Endothelial cell of umbilical vein (primary cell): ENCODE measurements at regions not wholly inside any gene's neighbourhood (a gene's known extent, or its start where the extent isn't known, plus 50 kb on each side); places are given as distances from the start of the nearest gene placed in this dataset.
A peak's percentile ranks its signal among the peaks of the same experiment; 100 is the strongest.

Source experiments
- BruUV-seq: library from RNA; stranded (reverse); fragments of 400-500 nt; replicated peaks from 2 replicates; lab custom pipeline; 2021; lab: Mats Ljungman, UMichigan
- CTCF ChIA-PET: fragments of 300-600, 350-600 bp; sonication (Branson Sonifier 250); formaldehyde crosslinking; loops from one replicate; lab custom pipeline; 2021; ENCODE audit warnings: antibody characterized with exemption, inconsistent platforms; lab: Charles Lee
- POLR2A ChIA-PET: fragments of 300-600, 350-600 bp; sonication (Branson Sonifier 250); formaldehyde crosslinking; loops from one replicate; lab custom pipeline; 2021; ENCODE audit warnings: antibody characterized with exemption, inconsistent platforms; lab: Charles Lee
- DNase-seq: peaks from one replicate; pipeline ENCODE4 v3.0.0-alpha.2; 2011; ENCODE audit warnings: low read depth, low spot score
- FAIRE-seq: peaks from 2 replicates; lab custom pipeline; 2011; peaks lifted over from hg19 to GRCh38; lab: Jason Lieb, UNC
- H2AFZ ChIP-seq: 2 replicates; pipeline ENCODE4 v1.6.0; 2012; ENCODE audit warnings: low read depth, low read length, control low read depth, inconsistent platforms
- H3K27ac ChIP-seq: 2 replicates; pipeline ENCODE4 v1.5.1; 2011; ENCODE audit warnings: low read depth, mild to moderate bottlenecking, control low read depth, low read length, moderate library complexity; ENCODE audit not compliant: insufficient read depth
- H3K27me3 ChIP-seq, 2 experiments: 2 replicates each; pipeline versions ENCODE4 v1.6.0 to v1.6.1; 2011; ENCODE audit warnings: low read length in 2 of 2, mixed read lengths in 1 of 2; ENCODE audit not compliant: control insufficient read depth in 2 of 2, insufficient read depth in 2 of 2
- H3K36me3 ChIP-seq, 2 experiments: 2 replicates in 1 of 2; 3 replicates in 1 of 2; pipeline ENCODE4 v1.5.1; 2011; ENCODE audit warnings: low read length in 2 of 2, mild to moderate bottlenecking in 1 of 2, moderate library complexity in 1 of 2; ENCODE audit not compliant: control insufficient read depth in 2 of 2, insufficient read depth in 2 of 2; ENCODE audit errors: extremely low read depth in 1 of 2
- H3K4me1 ChIP-seq: 3 replicates; pipeline ENCODE4 v1.5.1; 2011; ENCODE audit warnings: mild to moderate bottlenecking, low read length; ENCODE audit not compliant: control insufficient read depth, insufficient read depth; ENCODE audit errors: extremely low read depth
- H3K4me2 ChIP-seq: 2 replicates; pipeline ENCODE4 v1.6.1; 2011; ENCODE audit warnings: low read length, control low read depth, mixed read lengths; ENCODE audit not compliant: insufficient read depth
- H3K4me3 ChIP-seq, 3 experiments: fragments of 200-600 bp in 1 of 3; sonication (generic), shearing (Covaris generic) in 1 of 3; replicated peaks in 1 of 3; 2 replicates each; pipeline ENCODE4 v1.5.1; 2011 to 2016; ENCODE audit warnings: control low read depth in 3 of 3, low read length in 3 of 3, mild to moderate bottlenecking in 2 of 3, inconsistent platforms in 1 of 3, low read depth in 1 of 3, moderate library complexity in 1 of 3; ENCODE audit not compliant: insufficient read depth in 1 of 3
- H3K79me2 ChIP-seq: 2 replicates; pipeline ENCODE4 v1.6.0; 2012; ENCODE audit warnings: low read length, inconsistent platforms; ENCODE audit not compliant: control insufficient read depth, insufficient read depth
- H3K9ac ChIP-seq: replicated peaks from 2 replicates; pipeline ENCODE3; 2011; ENCODE audit warnings: low read length, control low read depth; ENCODE audit not compliant: insufficient read depth; ENCODE audit errors: extremely low read depth
- H3K9me1 ChIP-seq: replicated peaks from 3 replicates; pipeline ENCODE4 v1.6.0; 2011; ENCODE audit warnings: mild to moderate bottlenecking, low read length; ENCODE audit not compliant: control insufficient read depth, insufficient read depth; ENCODE audit errors: extremely low read depth
- H3K9me3 ChIP-seq: replicated peaks from 2 replicates; pipeline ENCODE4 v1.5.1; 2012; ENCODE audit warnings: low read length, inconsistent platforms; ENCODE audit not compliant: control insufficient read depth, insufficient read depth
- H4K20me1 ChIP-seq: replicated peaks from 2 replicates; pipeline ENCODE3; 2011; ENCODE audit warnings: mild to moderate bottlenecking, low read length; ENCODE audit not compliant: control insufficient read depth, insufficient read depth; ENCODE audit errors: extremely low read depth
- CTCF ChIP-seq, 2 donors: IDR thresholded peaks; 1 replicate in 1 of 2; 2 replicates in 1 of 2; pipeline ENCODE4 v1.5.1; 2011; ENCODE audit warnings: low read length in 2 of 2, mild to moderate bottlenecking in 2 of 2, moderate library complexity in 2 of 2, control low read depth in 1 of 2, inconsistent platforms in 1 of 2, low read depth in 1 of 2; ENCODE audit not compliant: insufficient read depth in 1 of 2; ENCODE audit errors: extremely low read depth in 1 of 2
- EZH2 ChIP-seq: IDR thresholded peaks from 2 replicates; pipeline ENCODE4 v1.6.1; 2012; ENCODE audit warnings: borderline replicate concordance, low read depth, mild to moderate bottlenecking, moderate library complexity, low read length, inconsistent platforms; ENCODE audit not compliant: severe bottlenecking
- FOS ChIP-seq: IDR thresholded peaks from 2 replicates; pipeline ENCODE4 v1.6.1; 2011; ENCODE audit warnings: mild to moderate bottlenecking, low read length, moderate library complexity, borderline replicate concordance; ENCODE audit not compliant: insufficient read depth
- GATA2 ChIP-seq: IDR thresholded peaks from 2 replicates; pipeline ENCODE4 v1.7.0; 2011; ENCODE audit warnings: low read depth, mild to moderate bottlenecking, moderate library complexity, mixed read lengths, low read length; ENCODE audit not compliant: insufficient read length, insufficient read depth
- JUN ChIP-seq: IDR thresholded peaks from 2 replicates; pipeline ENCODE4 v1.6.1; 2011; ENCODE audit warnings: borderline replicate concordance, low read depth; ENCODE audit not compliant: insufficient read length, insufficient read depth
- MAX ChIP-seq: IDR thresholded peaks from 2 replicates; pipeline ENCODE4 v1.6.1; 2011; ENCODE audit not compliant: insufficient read depth, insufficient read length
- MYC ChIP-seq: IDR thresholded peaks from one replicate; pipeline ENCODE4 v1.6.1; 2011; ENCODE audit warnings: mild to moderate bottlenecking, low read depth, low read length
- POLR2A ChIP-seq: IDR thresholded peaks from 2 replicates; pipeline ENCODE4 v1.6.1; 2012; ENCODE audit warnings: low read depth, mild to moderate bottlenecking, control low read depth, low read length
- POLR2AphosphoS5 ChIP-seq: IDR thresholded peaks from 2 replicates; pipeline ENCODE4 v1.6.1; 2012; ENCODE audit warnings: low read depth, mild to moderate bottlenecking, control low read depth, low read length, moderate library complexity; ENCODE audit not compliant: insufficient read depth
- dilution Hi-C: fragments of 300-500 bp; cut with MboI; formaldehyde crosslinking; loops from one replicate; pipeline ENCODE4 v1.15.0; 2019; ENCODE audit warnings: low sequenced_read_pairs; ENCODE audit not compliant: extremely low pct_ligation_motif_present
- intact Hi-C: fragments of 100-400 bp; cut with micrococcal nuclease; formaldehyde crosslinking; loops from one replicate; pipeline ENCODE4 v1.10.0; 2022

GRCh38 chr10:43846968-43847367 is 198.3 kb upstream of the ZNF32 start:
- H3K4me1 ChIP-seq: peaks cover 17% of the 10 kb centered on the region
- H3K36me3 ChIP-seq: no peaks in the 10 kb centered on the region
- no peak overlapping the region for H2AFZ ChIP-seq
- peak; percentile 88 for FAIRE-seq
- H3K27ac ChIP-seq: peak overlapping the region; percentile 46
- no peak overlapping the region for H3K9ac ChIP-seq
- no peaks in the 10 kb centered on the region for H3K9me3 ChIP-seq
- peak; percentile 58 for TF ChIP-seq GATA2
- peak; percentile 49 for TF ChIP-seq POLR2AphosphoS5
- no peak for TF ChIP-seq POLR2A
- CTCF ChIA-PET: interaction anchor here (1.0 to 4.4 kb wide), 8 partner anchors 11 to 157 kb away, joined by 3 to 22 read pairs (median 6); no protein-coding TSS in a partner anchor
- no peaks in the 10 kb centered on the region for H3K79me2 ChIP-seq
- H3K27me3 ChIP-seq: no peaks in the 10 kb centered on the region
- POLR2A ChIA-PET: interaction anchor here (0.8 to 0.9 kb wide), 2 partner anchors 11 to 12 kb away, joined by 3 read pairs; no protein-coding TSS in a partner anchor
- no peaks in the 10 kb centered on the region for H4K20me1 ChIP-seq
- BruUV-seq: no TSS peak
- peak overlapping the region; percentile 2 for H3K4me2 ChIP-seq
- H3K4me3 ChIP-seq: no peak overlapping the region
- peak; percentile 91 for DNase-seq
- dilution Hi-C loops (no loop called here), intact Hi-C loops (loop anchor here (1.0 kb wide), 3 partner anchors 10 to 20 kb away; no protein-coding TSS in a partner anchor)
- H3K9me1 ChIP-seq: no peaks in the 10 kb centered on the region

- H3K4me3 ChIP-seq: no peak overlapping the region
Measured at GRCh38 chr10:43846187-43846680, 197.6 kb upstream of the ZNF32 start.

More at GRCh38 chr10:43846187-43846680, 197.6 kb upstream of the ZNF32 start:
- no peaks in the 10 kb centered on the region for H3K79me2 ChIP-seq
- H3K27ac ChIP-seq: peak overlapping the region; percentile 65
- no peaks in the 10 kb centered on the region for H3K9me1 ChIP-seq
- peak; percentile 73 for DNase-seq
- peak overlapping the region; percentile 35 for H3K9ac ChIP-seq
- intact Hi-C loops: loop anchor here (1.0 kb wide), 2 partner anchors 11 to 21 kb away; no protein-coding TSS in a partner anchor
- no peaks in the 10 kb centered on the region for H4K20me1 ChIP-seq
- dilution Hi-C loops: no loop called here
- ChIA-PET POLR2A (interaction anchor here (0.8 kb wide), 1 partner anchor 13 kb away, joined by 3 read pairs; no protein-coding TSS in a partner anchor), CTCF (interaction anchor here (1.4 to 4.4 kb wide), 6 partner anchors 11 to 156 kb away, joined by 5 to 22 read pairs (median 7); no protein-coding TSS in a partner anchor)
- no peaks in the 10 kb centered on the region for H3K36me3 ChIP-seq
- peak; percentile 70 for FAIRE-seq
- BruUV-seq: no TSS peak
- no peaks in the 10 kb centered on the region for H3K27me3 ChIP-seq
- H3K4me2 ChIP-seq: peak overlapping the region; percentile 69
- no peak for TF ChIP-seq POLR2A
- no peak for TF ChIP-seq MYC
- no peak for TF ChIP-seq MAX
- no peak for TF ChIP-seq GATA2
- no peak for TF ChIP-seq JUN
- TF ChIP-seq CTCF (IDR thresholded peaks at IDR 0.05; ENCODE audit: extremely low read depth in 1 of 2, insufficient read depth in 1 of 2, low read depth in 1 of 2, low read length in 2 of 2): no peak
- no peak for TF ChIP-seq FOS
- no peak for TF ChIP-seq POLR2AphosphoS5
- no peak for TF ChIP-seq EZH2
- peak overlapping the region; percentile 20 for H2AFZ ChIP-seq
- H3K4me1 ChIP-seq: peaks cover 17% of the 10 kb centered on the region
- no peaks in the 10 kb centered on the region for H3K9me3 ChIP-seq
